ENCODE measurements at regions not wholly inside any gene's neighbourhood (a gene's known extent, or its start where the extent isn't known, plus 50 kb on each side); places are given as distances from the start of the nearest gene placed in this dataset.
"Not testable (repeated sequence)": the region's sequence is repeated elsewhere in the genome, so short reads cannot be mapped to it uniquely, and the experiment has no call there.

- DNase-seq (ENCODE audit: low spot score): no peak
Observed at GRCh38 chr5:164119806-164120447, 614.5 kb downstream of the MAT2B start.

- DNase-seq (ENCODE audit: low spot score): no peak
Observed at GRCh38 chr5:164127527-164127926, 622.1 kb downstream of the MAT2B start.

GRCh38 chr5:164132358-164132757 lies 626.9 kb downstream of the MAT2B start:
- no peak for DNase-seq (ENCODE audit: low spot score)

GRCh38 chr5:164137095-164137494 lies 631.7 kb downstream of the MAT2B start:
- no peak for DNase-seq (ENCODE audit: low spot score)

- no peak for DNase-seq (ENCODE audit: low spot score)
Observed at GRCh38 chr5:164139423-164139822, 634.0 kb downstream of the MAT2B start.

- no peak for DNase-seq (ENCODE audit: low spot score)
Observed at GRCh38 chr5:164145458-164145857, 640.0 kb downstream of the MAT2B start.

GRCh38 chr5:164146223-164146622 lies 640.8 kb downstream of the MAT2B start:
- no peak for DNase-seq (ENCODE audit: low spot score)

- no peak for DNase-seq (ENCODE audit: low spot score)
Observed at GRCh38 chr5:164148292-164148691, 642.9 kb downstream of the MAT2B start.

- DNase-seq (ENCODE audit: low spot score): not testable (repeated sequence)
Observed at GRCh38 chr5:164152539-164152938, 647.1 kb downstream of the MAT2B start.

GRCh38 chr5:164153469-164154172 lies 648.2 kb downstream of the MAT2B start:
- DNase-seq (ENCODE audit: low spot score): no peak

GRCh38 chr5:164170814-164171213 lies 665.4 kb downstream of the MAT2B start:
- no peak for DNase-seq (ENCODE audit: low spot score)

- DNase-seq (ENCODE audit: low spot score): no peak
Observed at GRCh38 chr5:164175083-164175482, 669.7 kb downstream of the MAT2B start.

GRCh38 chr5:164179406-164179805 lies 674.0 kb downstream of the MAT2B start:
- no peak for DNase-seq (ENCODE audit: low spot score)

- DNase-seq (ENCODE audit: low spot score): no peak
Observed at GRCh38 chr5:164181604-164182003, 676.2 kb downstream of the MAT2B start.

- DNase-seq (ENCODE audit: low spot score): no peak
Observed at GRCh38 chr5:164184158-164184557, 678.7 kb downstream of the MAT2B start.

GRCh38 chr5:164185000-164185399 lies 679.6 kb downstream of the MAT2B start:
- DNase-seq (ENCODE audit: low spot score): no peak

GRCh38 chr5:164186550-164186949 lies 681.1 kb downstream of the MAT2B start:
- no peak for DNase-seq (ENCODE audit: low spot score)

- no peak for DNase-seq (ENCODE audit: low spot score)
Observed at GRCh38 chr5:164187785-164188184, 682.4 kb downstream of the MAT2B start.

- no peak for DNase-seq (ENCODE audit: low spot score)
Observed at GRCh38 chr5:164188733-164189148, 683.3 kb downstream of the MAT2B start.

- DNase-seq (ENCODE audit: low spot score): no peak
Observed at GRCh38 chr5:164191240-164191639, 685.8 kb downstream of the MAT2B start.

GRCh38 chr5:164202338-164202737 lies 696.9 kb downstream of the MAT2B start:
- DNase-seq (ENCODE audit: low spot score): no peak

- DNase-seq (ENCODE audit: low spot score): peak; percentile 50
Observed at GRCh38 chr5:164203581-164204225, 698.3 kb downstream of the MAT2B start.

- DNase-seq (ENCODE audit: low spot score): no peak
Observed at GRCh38 chr5:164204338-164204946, 699.0 kb downstream of the MAT2B start.
